ENCODE measurements at regions not wholly inside any gene's neighbourhood (a gene's known extent, or its start where the extent isn't known, plus 50 kb on each side); places are given as distances from the start of the nearest gene placed in this dataset.

- H3K4me3 Mint-ChIP-seq (ENCODE audit: unreplicated experiment), result no peak overlapping the region
- no peak overlapping the region for H3K27ac Mint-ChIP-seq (ENCODE audit: unreplicated experiment)
- H3K36me3 Mint-ChIP-seq (ENCODE audit: unreplicated experiment), result no peaks in the 10 kb centered on the region
- no peak for DNase-seq
- no peak for TF ChIP-seq CTCF (IDR thresholded peaks at IDR 0.05; ENCODE audit: partially characterized antibody, unreplicated experiment)
- H3K4me1 Mint-ChIP-seq (ENCODE audit: low read depth, unreplicated experiment), result no peaks in the 10 kb centered on the region
- peaks cover 2% of the 10 kb centered on the region for H3K9me3 Mint-ChIP-seq (ENCODE audit: unreplicated experiment)
- H3K27me3 Mint-ChIP-seq (ENCODE audit: unreplicated experiment), result no peaks in the 10 kb centered on the region
Measured at GRCh38 chr20:6509374-6509773, 258.1 kb upstream of the BMP2 start.

- H3K4me1 Mint-ChIP-seq (ENCODE audit: low read depth, unreplicated experiment), result peaks cover 5% of the 10 kb centered on the region
- no peak for TF ChIP-seq CTCF (IDR thresholded peaks at IDR 0.05; ENCODE audit: partially characterized antibody, unreplicated experiment)
- no peaks in the 10 kb centered on the region for H3K27me3 Mint-ChIP-seq (ENCODE audit: unreplicated experiment)
- H3K4me3 Mint-ChIP-seq (ENCODE audit: unreplicated experiment), result no peak overlapping the region
- no peaks in the 10 kb centered on the region for H3K9me3 Mint-ChIP-seq (ENCODE audit: unreplicated experiment)
- no peak overlapping the region for H3K27ac Mint-ChIP-seq (ENCODE audit: unreplicated experiment)
- no peaks in the 10 kb centered on the region for H3K36me3 Mint-ChIP-seq (ENCODE audit: unreplicated experiment)
- no peak for DNase-seq
Measured at GRCh38 chr20:6506906-6507305, 260.6 kb upstream of the BMP2 start.

- peaks cover 5% of the 10 kb centered on the region for H3K4me1 Mint-ChIP-seq (ENCODE audit: low read depth, unreplicated experiment)
- H3K9me3 Mint-ChIP-seq (ENCODE audit: unreplicated experiment), result no peaks in the 10 kb centered on the region
- H3K27ac Mint-ChIP-seq (ENCODE audit: unreplicated experiment), result no peak overlapping the region
- H3K36me3 Mint-ChIP-seq (ENCODE audit: unreplicated experiment), result no peaks in the 10 kb centered on the region
- no peaks in the 10 kb centered on the region for H3K27me3 Mint-ChIP-seq (ENCODE audit: unreplicated experiment)
- TF ChIP-seq CTCF (IDR thresholded peaks at IDR 0.05; ENCODE audit: partially characterized antibody, unreplicated experiment), result no peak
- no peak for DNase-seq
- H3K4me3 Mint-ChIP-seq (ENCODE audit: unreplicated experiment), result no peak overlapping the region
Measured at GRCh38 chr20:6504826-6505225, 262.7 kb upstream of the BMP2 start.

GRCh38 chr20:6504179-6504578, 263.3 kb upstream of the BMP2 start:
- DNase-seq, result no peak
- Mint-ChIP-seq H3K27me3 (ENCODE audit: unreplicated experiment) (no peaks in the 10 kb centered on the region), H3K4me3 (ENCODE audit: unreplicated experiment) (no peak overlapping the region), H3K36me3 (ENCODE audit: unreplicated experiment) (no peaks in the 10 kb centered on the region), H3K9me3 (ENCODE audit: unreplicated experiment) (no peaks in the 10 kb centered on the region), H3K4me1 (ENCODE audit: low read depth, unreplicated experiment) (peaks cover 5% of the 10 kb centered on the region), H3K27ac (ENCODE audit: unreplicated experiment) (no peak overlapping the region)
- TF ChIP-seq CTCF (IDR thresholded peaks at IDR 0.05; ENCODE audit: partially characterized antibody, unreplicated experiment), result no peak

GRCh38 chr20:6502999-6503398, 264.5 kb upstream of the BMP2 start:
- DNase-seq, result no peak
- no peak overlapping the region for H3K4me3 Mint-ChIP-seq (ENCODE audit: unreplicated experiment)
- H3K4me1 Mint-ChIP-seq (ENCODE audit: low read depth, unreplicated experiment), result peaks cover 5% of the 10 kb centered on the region
- no peak for TF ChIP-seq CTCF (IDR thresholded peaks at IDR 0.05; ENCODE audit: partially characterized antibody, unreplicated experiment)
- H3K27me3 Mint-ChIP-seq (ENCODE audit: unreplicated experiment), result no peaks in the 10 kb centered on the region
- no peak overlapping the region for H3K27ac Mint-ChIP-seq (ENCODE audit: unreplicated experiment)
- H3K9me3 Mint-ChIP-seq (ENCODE audit: unreplicated experiment), result no peaks in the 10 kb centered on the region
- H3K36me3 Mint-ChIP-seq (ENCODE audit: unreplicated experiment), result no peaks in the 10 kb centered on the region

All from glutamatergic neuron (in vitro differentiated cells).